ENCODE measurements at regions not wholly inside any gene's neighbourhood (a gene's known extent, or its start where the extent isn't known, plus 50 kb on each side); places are given as distances from the start of the nearest gene placed in this dataset.

DNA sequence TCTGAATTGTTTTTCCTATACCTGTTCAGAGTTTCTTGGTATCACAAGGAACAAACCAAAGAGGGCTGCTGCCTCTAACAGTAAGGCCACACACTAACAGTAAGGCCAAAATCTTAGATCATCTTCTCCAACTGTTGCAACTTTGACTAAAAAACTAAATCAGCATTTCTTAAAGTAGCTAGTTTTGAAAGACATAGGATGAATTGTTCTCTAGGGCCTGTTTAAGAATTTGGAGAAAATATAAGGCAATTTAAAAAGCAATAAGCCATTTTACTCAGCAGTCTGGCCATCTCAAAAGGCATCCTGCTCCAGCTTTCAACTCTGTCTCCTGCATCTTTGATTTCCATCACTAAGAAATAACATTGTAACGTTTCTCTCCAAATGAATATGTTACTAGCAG, 105.0 kb upstream of the MON1B start:
- intact Hi-C loops (cut with micrococcal nuclease) = no loop called here
- DNase-seq (no peak), ATAC-seq (no peak)
- H4K20me1 ChIP-seq (ENCODE audit: low read length) = no peaks in the 10 kb centered on the region
- BruUV-seq (replicated peaks) = no TSS peak
- peaks cover 46% of the 10 kb centered on the region for H3K27me3 ChIP-seq (ENCODE audit: low read length)
- H3K9me2 ChIP-seq (replicated peaks; ENCODE audit: low read length) = no peaks in the 10 kb centered on the region
- no peaks in the 10 kb centered on the region for H3K36me3 ChIP-seq (ENCODE audit: low read depth, low read length)
- no peaks in the 10 kb centered on the region for H3F3A ChIP-seq (ENCODE audit: low read length, unreplicated experiment)
- H3K4me2 ChIP-seq (ENCODE audit: low read length) = no peak overlapping the region
- ChIA-PET CTCF (no interaction called here), POLR2A (ENCODE audit: unreplicated experiment) (no interaction called here)
- TF ChIP-seq EZH2 (IDR thresholded peaks at IDR 0.05; ENCODE audit: low read length, unreplicated experiment) (no peak), EZH2phosphoT487 (IDR thresholded peaks at IDR 0.05; ENCODE audit: borderline replicate concordance, low read length) (no peak), CTCF (conservative IDR thresholded peaks at IDR 0.05; ENCODE audit: low read depth, low read length) (no peak)
- no peak overlapping the region for H3K4me3 ChIP-seq (ENCODE audit: low read length)
- no peak overlapping the region for H2AFZ ChIP-seq (ENCODE audit: low read length)
- no peaks in the 10 kb centered on the region for H3K79me2 ChIP-seq (ENCODE audit: low read length)
- no peaks in the 10 kb centered on the region for H3K4me1 ChIP-seq (ENCODE audit: insufficient read depth, low read length)
- no peaks in the 10 kb centered on the region for H3K9me3 ChIP-seq (ENCODE audit: low read length)
- H3K27ac ChIP-seq (ENCODE audit: low read length) = no peak overlapping the region
- H3K9ac ChIP-seq (ENCODE audit: low read length) = no peak overlapping the region

DNA sequence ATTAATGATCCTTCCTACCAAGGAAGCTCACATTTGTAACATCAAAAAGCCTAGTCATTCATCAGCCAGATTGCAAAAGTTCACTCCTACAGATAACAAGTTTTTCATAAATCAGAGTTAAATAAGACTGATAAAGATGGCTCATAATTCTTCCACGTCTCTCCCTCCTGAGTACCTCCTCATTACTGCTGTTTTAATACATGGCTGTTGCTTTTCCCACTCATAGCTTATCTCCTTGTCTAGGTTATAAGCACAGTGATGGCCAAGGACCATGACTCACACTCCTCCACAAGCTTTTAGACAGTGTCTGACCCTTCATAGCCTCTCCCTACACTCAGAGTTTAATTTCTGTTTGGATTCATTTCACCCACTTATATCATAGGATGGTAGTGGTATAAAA, 100.9 kb upstream of the MON1B start:
- DNase-seq = no peak
- Histone ChIP-seq H3K4me1 (ENCODE audit: insufficient read depth, low read length) (no peaks in the 10 kb centered on the region), H3K9ac (ENCODE audit: low read length) (no peak overlapping the region), H3K4me2 (ENCODE audit: low read length) (no peak overlapping the region), H4K20me1 (ENCODE audit: low read length) (no peaks in the 10 kb centered on the region), H2AFZ (ENCODE audit: low read length) (no peak overlapping the region), H3K9me2 (replicated peaks; ENCODE audit: low read length) (no peaks in the 10 kb centered on the region), H3K9me3 (ENCODE audit: low read length) (no peaks in the 10 kb centered on the region), H3F3A (ENCODE audit: low read length, unreplicated experiment) (no peaks in the 10 kb centered on the region), H3K79me2 (ENCODE audit: low read length) (no peaks in the 10 kb centered on the region), H3K27me3 (ENCODE audit: low read length) (peaks cover 51% of the 10 kb centered on the region), H3K27ac (ENCODE audit: low read length) (no peak overlapping the region), H3K4me3 (ENCODE audit: low read length) (no peak overlapping the region), H3K36me3 (ENCODE audit: low read depth, low read length) (no peaks in the 10 kb centered on the region)
- BruUV-seq (replicated peaks) = no TSS peak
- intact Hi-C loops (cut with micrococcal nuclease) = no loop called here
- no peak for ATAC-seq
- ChIA-PET POLR2A (ENCODE audit: unreplicated experiment) (no interaction called here), CTCF (no interaction called here)
- no peak for TF ChIP-seq EZH2 (IDR thresholded peaks at IDR 0.05; ENCODE audit: low read length, unreplicated experiment)
- no peak for TF ChIP-seq CTCF (conservative IDR thresholded peaks at IDR 0.05; ENCODE audit: low read depth, low read length)
- no peak for TF ChIP-seq EZH2phosphoT487 (IDR thresholded peaks at IDR 0.05; ENCODE audit: borderline replicate concordance, low read length)

GRCh38 chr16:77093309-77093708, 97.7 kb upstream of the MON1B start:
- Histone ChIP-seq H4K20me1 (ENCODE audit: low read length) (no peaks in the 10 kb centered on the region), H3K27me3 (ENCODE audit: low read length) (peaks cover 44% of the 10 kb centered on the region), H3K4me1 (ENCODE audit: insufficient read depth, low read length) (no peaks in the 10 kb centered on the region), H3K9ac (ENCODE audit: low read length) (no peak overlapping the region), H3K79me2 (ENCODE audit: low read length) (no peaks in the 10 kb centered on the region), H3F3A (ENCODE audit: low read length, unreplicated experiment) (no peaks in the 10 kb centered on the region), H3K36me3 (ENCODE audit: low read depth, low read length) (no peaks in the 10 kb centered on the region), H3K9me2 (replicated peaks; ENCODE audit: low read length) (no peaks in the 10 kb centered on the region), H3K4me2 (ENCODE audit: low read length) (no peak overlapping the region), H3K4me3 (ENCODE audit: low read length) (no peak overlapping the region), H3K27ac (ENCODE audit: low read length) (no peak overlapping the region), H3K9me3 (ENCODE audit: low read length) (no peaks in the 10 kb centered on the region), H2AFZ (ENCODE audit: low read length) (no peak overlapping the region)
- DNase-seq = no peak
- CTCF ChIA-PET = no interaction called here
- intact Hi-C loops (cut with micrococcal nuclease) = no loop called here
- POLR2A ChIA-PET (ENCODE audit: unreplicated experiment) = no interaction called here
- BruUV-seq (replicated peaks) = no TSS peak
- TF ChIP-seq EZH2phosphoT487 (IDR thresholded peaks at IDR 0.05; ENCODE audit: borderline replicate concordance, low read length) (no peak), EZH2 (IDR thresholded peaks at IDR 0.05; ENCODE audit: low read length, unreplicated experiment) (no peak), CTCF (conservative IDR thresholded peaks at IDR 0.05; ENCODE audit: low read depth, low read length) (no peak)
- ATAC-seq = no peak
